ENCODE measurements at regions not wholly inside any gene's neighbourhood (a gene's known extent, or its start where the extent isn't known, plus 50 kb on each side); places are given as distances from the start of the nearest gene placed in this dataset.

GRCh38 chr7:18425227-18425626, 70.3 kb upstream of the HDAC9 start:
- no peak for DNase-seq
- Mint-ChIP-seq H3K4me1 (peaks cover 77% of the 10 kb centered on the region), H3K9me3 (peaks cover 13% of the 10 kb centered on the region), H3K27me3 (ENCODE audit: low read depth, poor library complexity) (no peaks in the 10 kb centered on the region), H3K27ac (peak overlapping the region; percentile 51), H3K4me3 (no peak overlapping the region), H3K36me3 (ENCODE audit: low read depth) (peaks cover 6% of the 10 kb centered on the region)
- no peak for TF ChIP-seq CTCF (IDR thresholded peaks at IDR 0.05)

DNA sequence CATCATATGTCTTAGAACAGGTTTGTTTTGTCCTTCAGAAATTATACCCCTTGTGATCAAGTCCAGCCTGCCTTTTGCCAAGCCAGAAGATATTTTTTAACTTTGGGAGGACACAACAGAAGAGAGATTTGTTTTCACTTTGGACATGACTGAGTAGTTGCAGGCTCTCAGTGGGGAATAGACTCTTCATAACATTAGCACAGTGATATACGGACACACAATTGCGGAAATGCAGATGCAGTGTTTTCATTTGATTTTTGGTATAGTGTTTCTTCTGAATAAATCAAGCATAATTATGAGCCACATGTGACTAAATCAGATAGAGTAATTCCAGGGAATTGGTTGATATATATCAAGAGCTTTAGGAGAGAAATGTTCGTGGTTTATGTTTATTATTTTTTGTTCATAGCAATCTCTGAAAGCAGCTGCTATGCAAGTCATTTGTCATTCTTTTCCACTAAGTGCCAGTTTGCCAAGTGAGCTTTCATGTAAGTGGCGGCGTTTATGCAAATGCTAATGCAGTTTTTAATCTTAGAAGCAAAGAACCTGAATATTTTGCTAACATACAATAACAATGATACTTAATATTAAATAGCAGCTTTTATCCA, 69.6 kb upstream of the HDAC9 start:
- Mint-ChIP-seq H3K27me3 (ENCODE audit: low read depth, poor library complexity) (no peaks in the 10 kb centered on the region), H3K36me3 (ENCODE audit: low read depth) (peaks cover 6% of the 10 kb centered on the region), H3K9me3 (peaks cover 13% of the 10 kb centered on the region), H3K4me1 (peaks cover 70% of the 10 kb centered on the region), H3K4me3 (no peak overlapping the region), H3K27ac (peak overlapping the region; percentile 51)
- TF ChIP-seq CTCF (IDR thresholded peaks at IDR 0.05): no peak
- DNase-seq: no peak

DNA sequence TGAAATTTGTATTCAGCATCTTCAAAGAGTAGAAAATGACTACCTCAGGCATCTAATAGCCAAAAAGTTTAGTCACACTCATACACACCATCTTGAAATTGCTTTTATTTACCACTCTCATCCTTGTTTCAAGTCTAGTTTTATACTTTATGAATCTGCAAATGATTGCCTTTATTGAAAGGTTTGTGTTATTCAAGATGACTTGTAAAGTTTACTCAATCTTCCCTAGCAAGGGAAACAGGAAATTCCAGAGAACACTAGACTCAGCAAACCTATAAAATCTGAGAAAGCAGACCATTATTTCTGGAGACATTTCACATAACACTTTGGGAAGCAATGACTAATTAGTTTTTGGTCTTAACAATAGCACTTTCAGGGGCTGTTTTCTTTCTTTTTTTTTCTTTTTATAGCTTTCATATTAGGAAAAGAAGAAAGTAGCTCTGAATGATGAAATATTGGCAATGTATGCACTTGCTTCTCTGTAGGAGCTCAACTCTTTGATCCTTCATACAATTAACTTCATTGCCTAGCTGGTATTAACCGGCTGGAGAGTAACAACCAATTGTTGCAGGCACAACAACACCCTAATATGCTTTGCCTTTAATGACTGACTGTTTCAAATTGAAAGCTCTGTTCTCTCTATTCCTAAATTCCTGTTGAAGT, 68.9 kb upstream of the HDAC9 start:
- no peak for DNase-seq
- H3K27ac Mint-ChIP-seq: peak overlapping the region; percentile 7
- no peak overlapping the region for H3K4me3 Mint-ChIP-seq
- no peak for TF ChIP-seq CTCF (IDR thresholded peaks at IDR 0.05)
- H3K4me1 Mint-ChIP-seq: peaks cover 62% of the 10 kb centered on the region
- H3K9me3 Mint-ChIP-seq: peaks cover 13% of the 10 kb centered on the region
- H3K36me3 Mint-ChIP-seq (ENCODE audit: low read depth): peaks cover 6% of the 10 kb centered on the region
- no peaks in the 10 kb centered on the region for H3K27me3 Mint-ChIP-seq (ENCODE audit: low read depth, poor library complexity)

GRCh38 chr7:18429547-18429946, 66.0 kb upstream of the HDAC9 start:
- Mint-ChIP-seq H3K4me3 (no peak overlapping the region), H3K9me3 (peaks cover 23% of the 10 kb centered on the region), H3K27me3 (ENCODE audit: low read depth, poor library complexity) (peaks cover 6% of the 10 kb centered on the region), H3K4me1 (peaks cover 39% of the 10 kb centered on the region), H3K27ac (no peak overlapping the region), H3K36me3 (ENCODE audit: low read depth) (peaks cover 6% of the 10 kb centered on the region)
- DNase-seq: no peak
- no peak for TF ChIP-seq CTCF (IDR thresholded peaks at IDR 0.05)

DNA sequence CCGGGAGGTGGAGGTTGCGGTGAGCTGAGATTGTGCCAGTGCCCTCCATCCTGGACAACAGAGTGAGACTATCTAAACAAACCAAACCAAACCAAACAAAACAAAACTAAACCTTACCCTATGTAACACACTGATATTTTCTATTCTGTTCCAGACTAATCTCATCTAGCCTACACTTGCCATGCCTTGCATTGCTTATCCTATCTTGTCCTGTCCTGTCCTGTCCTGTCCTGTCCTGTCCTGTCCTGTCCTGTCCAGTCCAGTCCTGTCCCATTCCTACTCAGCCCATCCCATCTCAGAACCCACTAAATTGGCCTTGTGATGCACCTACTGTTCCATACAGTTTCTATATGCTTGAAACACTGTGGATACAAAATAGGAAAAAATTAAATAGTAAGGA, 64.7 kb upstream of the HDAC9 start:
- Mint-ChIP-seq H3K36me3 (ENCODE audit: low read depth) (peaks cover 6% of the 10 kb centered on the region), H3K4me3 (no peak overlapping the region), H3K9me3 (peaks cover 23% of the 10 kb centered on the region), H3K27ac (no peak overlapping the region), H3K27me3 (ENCODE audit: low read depth, poor library complexity) (peaks cover 6% of the 10 kb centered on the region), H3K4me1 (peaks cover 31% of the 10 kb centered on the region)
- no peak for DNase-seq
- no peak for TF ChIP-seq CTCF (IDR thresholded peaks at IDR 0.05)

DNA sequence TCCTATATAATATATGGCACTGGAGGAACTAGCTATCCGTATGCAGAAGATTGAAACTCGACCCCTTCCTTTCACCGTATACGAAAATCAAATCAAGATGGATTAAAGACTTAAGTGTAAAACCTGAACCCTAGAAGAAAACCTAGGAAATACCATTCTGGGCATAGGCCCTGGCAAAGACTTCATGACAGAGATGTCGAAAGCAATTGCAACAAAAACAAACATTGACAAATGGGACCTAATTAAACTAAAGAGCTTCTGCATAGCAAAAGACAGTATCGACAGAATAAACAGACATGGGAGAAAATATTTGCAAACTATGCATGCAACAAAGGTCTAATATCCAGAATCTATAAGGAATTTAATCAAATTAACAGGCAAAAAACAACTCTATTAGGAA, 61.4 kb upstream of the HDAC9 start:
- peaks cover 3% of the 10 kb centered on the region for H3K4me1 Mint-ChIP-seq
- H3K27me3 Mint-ChIP-seq (ENCODE audit: low read depth, poor library complexity): peaks cover 6% of the 10 kb centered on the region
- no peaks in the 10 kb centered on the region for H3K36me3 Mint-ChIP-seq (ENCODE audit: low read depth)
- no peak overlapping the region for H3K4me3 Mint-ChIP-seq
- no peak for TF ChIP-seq CTCF (IDR thresholded peaks at IDR 0.05)
- H3K9me3 Mint-ChIP-seq: peaks cover 14% of the 10 kb centered on the region
- H3K27ac Mint-ChIP-seq: no peak overlapping the region
- DNase-seq: no peak
